Nephron progenitor cell (in vitro differentiated cells): ENCODE measurements at regions not wholly inside any gene's neighbourhood (a gene's known extent, or its start where the extent isn't known, plus 50 kb on each side); places are given as distances from the start of the nearest gene placed in this dataset.

Source experiments
- DNase-seq: peaks from one replicate; pipeline ENCODE4 v3.0.0; 2021
- H3K27ac Mint-ChIP-seq: 2 replicates; pipeline ENCODE4 v1.8.0; 2021; ENCODE audit warnings: mild to moderate bottlenecking, moderate library complexity, mixed read lengths
- H3K27me3 Mint-ChIP-seq: 2 replicates; pipeline ENCODE4 v1.8.0; 2021; ENCODE audit warnings: mild to moderate bottlenecking, low read depth, mixed read lengths; ENCODE audit not compliant: poor library complexity
- H3K36me3 Mint-ChIP-seq: 2 replicates; pipeline ENCODE4 v1.8.0; 2021; ENCODE audit warnings: low read depth, mixed read lengths
- H3K4me1 Mint-ChIP-seq: 2 replicates; pipeline ENCODE4 v1.8.0; 2021; ENCODE audit warnings: mixed read lengths
- H3K4me3 Mint-ChIP-seq: 2 replicates; pipeline ENCODE4 v1.8.0; 2021; ENCODE audit warnings: mild to moderate bottlenecking, moderate library complexity, mixed read lengths
- H3K9me3 Mint-ChIP-seq: 2 replicates; pipeline ENCODE4 v1.8.0; 2021; ENCODE audit warnings: mild to moderate bottlenecking, moderate library complexity, mixed read lengths
- TF ChIP-seq, protein P1 (sequence below): fragments of 200-600 bp; sonication (generic); IDR thresholded peaks from 2 replicates; pipeline ENCODE4 v1.5.0; 2021; ENCODE audit warnings: antibody characterized with exemption

DNA sequence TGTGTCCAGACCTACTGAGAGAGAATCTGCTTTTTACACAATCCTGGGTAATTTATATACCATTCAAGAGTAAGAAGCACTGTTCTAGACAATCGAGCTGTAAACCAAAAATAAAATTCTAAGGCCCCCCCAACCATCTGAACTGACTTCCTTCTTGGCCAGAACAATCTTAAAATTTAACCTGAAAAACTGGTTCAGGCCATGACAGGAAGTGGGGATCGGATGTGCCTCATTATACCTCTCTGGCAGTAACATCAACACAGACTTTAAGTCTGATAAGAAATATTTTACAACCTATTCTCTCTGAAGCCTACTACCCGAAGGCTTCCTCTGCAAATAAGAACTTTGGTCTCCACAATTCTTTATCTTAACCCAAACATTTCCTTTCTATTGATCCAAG lies 75.2 kb upstream of the KIF5B start:
- Mint-ChIP-seq H3K4me3 (no peak overlapping the region), H3K4me1 (no peaks in the 10 kb centered on the region), H3K9me3 (no peaks in the 10 kb centered on the region), H3K27ac (no peak overlapping the region), H3K36me3 (no peaks in the 10 kb centered on the region), H3K27me3 (no peaks in the 10 kb centered on the region)
- DNase-seq, result no peak
- TF ChIP-seq, protein P1, sequence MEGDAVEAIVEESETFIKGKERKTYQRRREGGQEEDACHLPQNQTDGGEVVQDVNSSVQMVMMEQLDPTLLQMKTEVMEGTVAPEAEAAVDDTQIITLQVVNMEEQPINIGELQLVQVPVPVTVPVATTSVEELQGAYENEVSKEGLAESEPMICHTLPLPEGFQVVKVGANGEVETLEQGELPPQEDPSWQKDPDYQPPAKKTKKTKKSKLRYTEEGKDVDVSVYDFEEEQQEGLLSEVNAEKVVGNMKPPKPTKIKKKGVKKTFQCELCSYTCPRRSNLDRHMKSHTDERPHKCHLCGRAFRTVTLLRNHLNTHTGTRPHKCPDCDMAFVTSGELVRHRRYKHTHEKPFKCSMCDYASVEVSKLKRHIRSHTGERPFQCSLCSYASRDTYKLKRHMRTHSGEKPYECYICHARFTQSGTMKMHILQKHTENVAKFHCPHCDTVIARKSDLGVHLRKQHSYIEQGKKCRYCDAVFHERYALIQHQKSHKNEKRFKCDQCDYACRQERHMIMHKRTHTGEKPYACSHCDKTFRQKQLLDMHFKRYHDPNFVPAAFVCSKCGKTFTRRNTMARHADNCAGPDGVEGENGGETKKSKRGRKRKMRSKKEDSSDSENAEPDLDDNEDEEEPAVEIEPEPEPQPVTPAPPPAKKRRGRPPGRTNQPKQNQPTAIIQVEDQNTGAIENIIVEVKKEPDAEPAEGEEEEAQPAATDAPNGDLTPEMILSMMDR, result no peak

DNA sequence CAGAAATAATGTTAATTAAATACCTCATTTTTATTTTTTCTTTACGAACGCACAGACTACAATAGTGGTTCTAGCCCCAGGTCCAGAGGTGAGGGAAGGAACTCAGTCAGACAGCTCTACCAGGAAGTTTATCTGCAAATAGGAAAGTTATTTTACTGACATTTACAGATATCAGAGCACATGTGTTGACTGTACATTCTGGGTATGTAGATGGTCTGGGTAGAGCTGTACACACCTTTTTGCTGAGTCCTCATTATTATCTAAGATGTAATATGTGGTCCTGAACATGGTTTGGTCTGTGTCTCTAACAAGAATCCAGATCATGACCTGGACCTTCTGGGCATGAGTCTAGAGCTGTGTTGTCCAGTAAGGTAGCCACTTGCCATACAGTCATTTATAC lies 74.6 kb upstream of the KIF5B start:
- TF ChIP-seq, protein P1, result no peak
- no peaks in the 10 kb centered on the region for H3K4me1 Mint-ChIP-seq
- no peaks in the 10 kb centered on the region for H3K36me3 Mint-ChIP-seq
- DNase-seq, result no peak
- no peak overlapping the region for H3K27ac Mint-ChIP-seq
- no peaks in the 10 kb centered on the region for H3K9me3 Mint-ChIP-seq
- H3K27me3 Mint-ChIP-seq, result no peaks in the 10 kb centered on the region
- no peak overlapping the region for H3K4me3 Mint-ChIP-seq

DNA sequence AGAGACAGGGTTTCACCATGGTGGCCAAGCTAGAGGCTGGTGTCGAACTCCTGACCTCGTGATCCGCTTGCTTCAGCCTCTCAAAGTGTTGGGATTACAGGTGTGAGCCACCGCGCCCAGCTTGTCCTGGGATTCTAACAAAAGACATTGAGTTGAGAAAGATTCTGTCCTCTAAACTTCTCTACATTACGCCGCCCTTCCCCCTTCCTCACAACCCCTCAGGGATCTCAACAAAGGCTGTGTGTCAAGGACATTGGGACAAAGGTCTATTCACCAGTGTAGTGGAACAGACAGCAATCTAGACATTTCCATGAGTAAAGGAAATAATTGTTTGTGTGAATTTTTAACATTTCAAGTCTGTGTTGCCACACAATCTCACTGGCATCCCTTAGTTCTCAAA lies 68.8 kb upstream of the KIF5B start:
- DNase-seq, result no peak

DNA sequence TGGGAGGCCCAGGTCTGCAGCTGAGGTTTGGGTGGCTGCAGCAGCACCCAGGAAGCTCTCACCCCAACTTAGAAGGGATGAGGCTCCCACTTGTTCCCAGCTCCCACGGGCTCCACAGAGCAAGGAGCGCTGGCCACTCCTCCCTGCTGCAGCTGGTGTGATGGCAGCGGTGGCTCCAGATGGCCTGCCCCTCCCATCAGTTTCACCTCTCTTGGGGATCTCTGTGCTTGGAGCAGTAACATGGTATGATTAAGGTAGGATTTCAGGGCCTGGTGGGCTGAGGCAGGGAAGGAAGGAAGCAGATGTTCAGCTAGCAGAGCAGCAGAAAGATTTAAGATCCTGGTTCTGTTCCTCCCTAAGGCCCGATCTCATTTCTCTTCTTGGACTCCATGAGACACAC lies 66.8 kb upstream of the KIF5B start:
- Mint-ChIP-seq H3K4me3 (no peak overlapping the region), H3K27me3 (peaks cover 2% of the 10 kb centered on the region), H3K9me3 (peaks cover 4% of the 10 kb centered on the region), H3K4me1 (peaks cover 5% of the 10 kb centered on the region), H3K27ac (no peak overlapping the region), H3K36me3 (no peaks in the 10 kb centered on the region)
- TF ChIP-seq, protein P1, result no peak
- DNase-seq, result no peak

More for the DNA sequence above, 68.8 kb upstream of the KIF5B start:
- Mint-ChIP-seq H3K27me3 (peaks cover 2% of the 10 kb centered on the region), H3K9me3 (peaks cover 4% of the 10 kb centered on the region), H3K4me1 (peaks cover 5% of the 10 kb centered on the region), H3K36me3 (no peaks in the 10 kb centered on the region), H3K4me3 (no peak overlapping the region), H3K27ac (no peak overlapping the region)
- TF ChIP-seq, protein P1, result no peak

DNA sequence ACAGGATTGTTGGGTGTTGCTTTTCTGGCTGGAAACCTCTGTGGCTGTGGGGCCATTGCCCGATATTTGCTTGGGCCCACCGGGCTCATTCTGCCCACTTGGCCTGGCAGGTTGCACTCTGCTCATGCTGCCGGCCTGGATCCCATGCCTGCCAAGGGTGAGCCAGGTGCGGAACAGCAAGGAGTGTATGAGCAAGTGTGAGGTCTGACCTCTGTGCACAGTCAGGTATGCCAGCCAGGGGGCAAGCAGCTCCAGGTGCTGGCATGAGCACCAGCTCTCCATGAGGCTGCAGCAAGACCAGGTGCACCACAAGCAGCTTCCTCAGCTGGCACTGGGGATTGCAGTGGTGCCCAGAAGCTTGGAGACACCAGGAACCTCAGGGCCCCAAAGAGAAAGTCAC lies 65.4 kb upstream of the KIF5B start:
- Mint-ChIP-seq H3K27me3 (peaks cover 2% of the 10 kb centered on the region), H3K27ac (no peak overlapping the region), H3K4me1 (peaks cover 5% of the 10 kb centered on the region), H3K36me3 (no peaks in the 10 kb centered on the region), H3K9me3 (peaks cover 4% of the 10 kb centered on the region), H3K4me3 (no peak overlapping the region)
- TF ChIP-seq, protein P1, result no peak
- no peak for DNase-seq

DNA sequence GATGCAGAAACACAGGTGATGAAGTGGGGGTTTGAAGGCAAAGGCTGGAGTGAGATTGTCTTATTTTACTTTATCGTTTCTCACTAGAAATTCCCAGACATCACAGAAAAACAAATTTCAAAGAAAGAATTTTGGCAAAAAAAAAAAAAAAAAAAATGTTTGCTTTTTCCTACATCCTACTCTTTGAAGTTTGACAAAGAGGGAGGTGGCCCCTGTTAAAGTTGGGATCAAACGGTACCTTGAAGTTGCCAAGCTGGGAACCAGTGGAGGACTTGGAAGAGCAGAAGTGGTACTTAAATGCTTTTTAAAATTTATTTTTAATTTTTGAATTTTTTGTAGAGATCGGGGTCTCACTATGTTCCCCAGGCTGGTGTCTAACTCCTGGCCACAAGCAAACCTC lies 63.9 kb upstream of the KIF5B start:
- Mint-ChIP-seq H3K4me3 (no peak overlapping the region), H3K36me3 (no peaks in the 10 kb centered on the region), H3K27ac (no peak overlapping the region), H3K27me3 (peaks cover 9% of the 10 kb centered on the region), H3K4me1 (peaks cover 5% of the 10 kb centered on the region), H3K9me3 (peaks cover 4% of the 10 kb centered on the region)
- DNase-seq, result no peak
- TF ChIP-seq, protein P1, result no peak
